Esophagus muscularis mucosa (tissue), 4 donors: ENCODE measurements at regions not wholly inside any gene's neighbourhood (a gene's known extent, or its start where the extent isn't known, plus 50 kb on each side); places are given as distances from the start of the nearest gene placed in this dataset.
"Not testable (repeated sequence)": the region's sequence is repeated elsewhere in the genome, so short reads cannot be mapped to it uniquely, and the experiment has no call there.

Experiments used
- DNase-seq: peaks from one replicate; pipeline ENCODE4 v3.0.0-alpha.2; 2017; ENCODE audit errors: extremely low spot score
- H3K27ac ChIP-seq, 4 donors: fragments of 200-600 bp; sonication (generic); replicated peaks in 1 of 4; 1 replicate in 3 of 4; 2 replicates in 1 of 4; pipeline ENCODE4 v1.5.1; 2016 to 2019; ENCODE audit warnings: mild to moderate bottlenecking in 1 of 4
- H3K27me3 ChIP-seq, 4 donors: fragments of 200-600 bp; sonication (generic); one replicate each; pipeline versions ENCODE4 v1.5.1 to v1.6.0; 2016 to 2019
- H3K36me3 ChIP-seq, 4 donors: fragments of 200-600 bp; sonication (generic); one replicate each; pipeline ENCODE4 v1.5.1; 2016 to 2019
- H3K4me1 ChIP-seq, 4 donors: fragments of 200-600 bp; sonication (generic); one replicate each; pipeline ENCODE4 v1.5.1; 2016 to 2019
- H3K4me3 ChIP-seq, 4 donors: fragments of 200-600 bp; sonication (generic); 1 replicate in 2 of 4; 2 replicates in 2 of 4; pipeline ENCODE4 v1.5.1; 2016 to 2019; ENCODE audit warnings: mild to moderate bottlenecking in 4 of 4, moderate library complexity in 1 of 4
- H3K9me3 ChIP-seq, 4 donors: fragments of 200-600 bp; sonication (generic); 1 replicate in 3 of 4; 2 replicates in 1 of 4; pipeline ENCODE4 v1.5.1; 2016 to 2019
- EP300 ChIP-seq: sonication (generic); formaldehyde crosslinking; IDR thresholded peaks from one replicate; pipeline ENCODE4 v1.6.1; 2017; ENCODE audit warnings: antibody characterized with exemption
- POLR2A ChIP-seq: fragments of 450-650 bp; IDR thresholded peaks from one replicate; pipeline ENCODE4 v1.6.1; 2017; ENCODE audit warnings: antibody characterized with exemption, moderate library complexity, mild to moderate bottlenecking, low read depth
- POLR2AphosphoS5 ChIP-seq, 2 donors: sonication (generic); formaldehyde crosslinking; IDR thresholded peaks; one replicate each; pipeline ENCODE4 v1.6.1; 2017; ENCODE audit warnings: antibody characterized with exemption in 2 of 2
- WGBS: methylation state at CpG from one replicate; pipeline ENCODE4 v1.1.5; 2018; 5-methylcytosine and 5-hydroxymethylcytosine counted together
- intact Hi-C: fragments of 100-400 bp; cut with DNase I; formaldehyde crosslinking; loops from one replicate; pipeline ENCODE4 v1.15.1; 2023
- TF ChIP-seq, protein P1 (sequence below), 3 experiments: fragments of 200-600 bp in 2 of 3; fragments of 450-650 bp in 1 of 3; sonication (generic) in 2 of 3; IDR thresholded peaks; one replicate each; pipeline ENCODE4 v1.5.1; 2017 to 2019; ENCODE audit warnings: antibody characterized with exemption in 3 of 3, mild to moderate bottlenecking in 2 of 3, moderate library complexity in 1 of 3

DNA sequence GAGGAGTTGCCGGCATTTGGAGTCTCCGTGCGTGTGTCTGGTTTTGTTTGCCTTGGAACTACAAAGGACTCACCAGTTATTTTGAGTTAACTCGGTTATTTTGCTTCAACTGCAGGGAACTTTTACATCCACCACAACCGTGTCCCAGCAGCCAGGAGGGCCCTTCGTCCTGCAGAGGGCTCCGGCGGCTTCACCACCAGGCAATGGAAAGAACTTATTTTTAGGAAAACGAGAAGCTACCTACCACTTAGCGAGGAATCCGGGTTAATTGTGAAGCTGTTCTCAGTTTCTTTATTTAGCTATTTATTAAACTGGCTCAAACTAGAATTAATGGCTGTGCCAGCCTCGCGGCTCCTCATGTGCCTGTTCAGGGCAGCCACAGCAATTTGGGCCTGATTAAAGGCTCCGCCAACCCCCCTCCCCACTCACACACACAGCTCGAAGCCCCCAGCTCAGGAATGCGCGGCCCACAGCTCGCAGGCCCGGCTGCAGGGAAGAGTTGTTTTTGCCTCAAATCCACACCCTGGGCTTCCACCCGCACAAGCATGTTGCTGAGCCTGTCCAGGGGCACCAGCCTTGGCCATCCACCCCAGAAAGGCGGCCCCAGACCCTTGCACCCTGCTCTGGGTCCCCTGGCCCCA is 55.9 kb upstream of the FGF3 start:
- intact Hi-C loops, result no loop called here
- H3K9me3 ChIP-seq, result peaks cover 0 to 5% (median 0%) of the 10 kb centered on the region in 4 donors
- no peak for DNase-seq

DNA sequence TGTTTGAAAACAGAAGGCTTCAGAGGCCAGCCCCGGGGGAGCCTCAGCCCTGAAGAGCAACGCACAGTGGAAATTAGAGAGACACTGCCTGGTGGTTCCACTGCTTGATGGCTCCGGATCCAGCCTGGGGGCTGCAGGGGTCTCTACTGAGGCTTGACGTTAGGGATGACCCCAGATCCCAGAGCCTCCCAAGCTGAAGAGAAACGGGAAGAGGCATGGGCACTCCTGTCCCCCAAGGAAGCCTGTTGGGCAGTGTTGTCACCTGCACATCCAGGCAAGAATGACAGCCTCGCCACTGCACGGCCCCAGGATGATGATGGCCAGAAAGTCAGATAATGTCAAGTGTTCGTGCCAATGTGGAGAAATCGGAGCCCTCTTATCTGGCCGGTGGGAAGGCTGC is 56.8 kb upstream of the FGF3 start:
- Histone ChIP-seq H3K4me1 (no peaks in the 10 kb centered on the region), H3K9me3 (peaks cover 0 to 5% (median 0%) of the 10 kb centered on the region in 4 donors), H3K36me3 (no peaks in the 10 kb centered on the region), H3K27me3 (peaks cover 0 to 27% (median 0%) of the 10 kb centered on the region in 4 donors), H3K27ac (no peak overlapping the region), H3K4me3 (no peak overlapping the region)
- WGBS, result 76% methylated on average over 7 of the region's 10 CpGs
- intact Hi-C loops, result no loop called here
- TF ChIP-seq EP300, result no peak
- no peak for TF ChIP-seq POLR2AphosphoS5 (IDR thresholded peaks at IDR 0.05)
- TF ChIP-seq POLR2A, result no peak
- TF ChIP-seq, protein P1, sequence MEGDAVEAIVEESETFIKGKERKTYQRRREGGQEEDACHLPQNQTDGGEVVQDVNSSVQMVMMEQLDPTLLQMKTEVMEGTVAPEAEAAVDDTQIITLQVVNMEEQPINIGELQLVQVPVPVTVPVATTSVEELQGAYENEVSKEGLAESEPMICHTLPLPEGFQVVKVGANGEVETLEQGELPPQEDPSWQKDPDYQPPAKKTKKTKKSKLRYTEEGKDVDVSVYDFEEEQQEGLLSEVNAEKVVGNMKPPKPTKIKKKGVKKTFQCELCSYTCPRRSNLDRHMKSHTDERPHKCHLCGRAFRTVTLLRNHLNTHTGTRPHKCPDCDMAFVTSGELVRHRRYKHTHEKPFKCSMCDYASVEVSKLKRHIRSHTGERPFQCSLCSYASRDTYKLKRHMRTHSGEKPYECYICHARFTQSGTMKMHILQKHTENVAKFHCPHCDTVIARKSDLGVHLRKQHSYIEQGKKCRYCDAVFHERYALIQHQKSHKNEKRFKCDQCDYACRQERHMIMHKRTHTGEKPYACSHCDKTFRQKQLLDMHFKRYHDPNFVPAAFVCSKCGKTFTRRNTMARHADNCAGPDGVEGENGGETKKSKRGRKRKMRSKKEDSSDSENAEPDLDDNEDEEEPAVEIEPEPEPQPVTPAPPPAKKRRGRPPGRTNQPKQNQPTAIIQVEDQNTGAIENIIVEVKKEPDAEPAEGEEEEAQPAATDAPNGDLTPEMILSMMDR (IDR thresholded peaks at IDR 0.05), result no peak
- no peak for DNase-seq

More for the DNA sequence above, 55.9 kb upstream of the FGF3 start:
- H3K27ac ChIP-seq, result no peak overlapping the region
- H3K27me3 ChIP-seq, result peaks cover 0 to 18% (median 0%) of the 10 kb centered on the region in 4 donors
- H3K36me3 ChIP-seq, result no peaks in the 10 kb centered on the region
- 59% methylated on average over 20 of the region's 21 CpGs for WGBS
- H3K4me3 ChIP-seq, result no peak overlapping the region
- TF ChIP-seq, protein P1 (IDR thresholded peaks at IDR 0.05), result no peak
- no peak for TF ChIP-seq POLR2AphosphoS5 (IDR thresholded peaks at IDR 0.05)
- TF ChIP-seq EP300, result no peak
- no peak for TF ChIP-seq POLR2A
- H3K4me1 ChIP-seq, result no peaks in the 10 kb centered on the region

DNA sequence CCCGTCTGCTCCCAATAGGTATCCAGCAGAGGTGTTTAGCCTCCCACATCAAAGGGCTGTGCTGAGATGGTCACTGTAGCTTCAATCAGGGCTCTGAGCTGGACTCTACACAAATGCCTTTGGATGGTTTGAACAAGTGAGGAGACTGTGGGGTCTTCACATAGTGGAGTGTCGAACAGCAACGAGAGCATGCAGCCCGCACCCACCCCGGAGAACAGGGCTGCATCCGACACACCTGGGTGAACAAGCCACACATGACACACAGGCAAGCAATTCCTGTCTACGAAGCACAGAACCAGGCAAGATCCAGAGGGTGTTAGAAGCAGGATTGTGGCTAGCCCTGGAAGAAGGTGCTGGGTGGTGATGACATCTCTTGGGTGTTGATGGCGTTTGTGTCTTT is 58.0 kb upstream of the FGF3 start:
- TF ChIP-seq POLR2A (no peak), EP300 (no peak), POLR2AphosphoS5 (IDR thresholded peaks at IDR 0.05) (no peak)
- TF ChIP-seq, protein P1 (IDR thresholded peaks at IDR 0.05), result no peak
- Histone ChIP-seq H3K27ac (no peak overlapping the region), H3K27me3 (peaks cover 0 to 33% (median 0%) of the 10 kb centered on the region in 4 donors), H3K9me3 (peaks cover 0 to 5% (median 0%) of the 10 kb centered on the region in 4 donors), H3K4me3 (no peak overlapping the region), H3K4me1 (no peaks in the 10 kb centered on the region), H3K36me3 (no peaks in the 10 kb centered on the region)
- DNase-seq, result no peak
- 87% methylated on average over 8 of the region's 8 CpGs for WGBS
- intact Hi-C loops, result no loop called here

DNA sequence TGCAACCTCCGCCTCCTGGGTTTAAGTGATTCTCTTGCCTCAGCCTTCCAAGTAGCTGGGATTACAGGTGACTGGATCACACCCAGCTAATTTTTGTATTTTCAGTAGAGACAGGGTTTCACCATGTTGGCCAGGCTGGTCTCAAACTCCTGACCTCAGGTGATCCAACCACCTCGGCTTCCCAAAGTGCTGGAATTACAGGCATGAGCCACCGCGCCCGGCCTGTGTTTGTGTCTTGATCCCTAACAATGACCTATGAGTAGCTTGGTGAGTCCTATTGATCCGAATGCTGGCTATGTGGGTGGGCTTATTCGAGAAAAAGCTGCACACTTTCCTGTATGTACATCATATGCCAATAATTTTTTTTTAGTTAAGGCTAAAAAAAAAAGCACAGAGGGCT is 58.5 kb upstream of the FGF3 start:
- WGBS, result 91% methylated on average over 7 of the region's 7 CpGs
- H3K27ac ChIP-seq, H3K4me1 ChIP-seq, H3K9me3 ChIP-seq, DNase-seq, H3K4me3 ChIP-seq, intact Hi-C loops, H3K36me3 ChIP-seq: not testable (repeated sequence)
- H3K27me3 ChIP-seq, result peaks cover 0 to 38% (median 0%) of the 10 kb centered on the region in 4 donors

DNA sequence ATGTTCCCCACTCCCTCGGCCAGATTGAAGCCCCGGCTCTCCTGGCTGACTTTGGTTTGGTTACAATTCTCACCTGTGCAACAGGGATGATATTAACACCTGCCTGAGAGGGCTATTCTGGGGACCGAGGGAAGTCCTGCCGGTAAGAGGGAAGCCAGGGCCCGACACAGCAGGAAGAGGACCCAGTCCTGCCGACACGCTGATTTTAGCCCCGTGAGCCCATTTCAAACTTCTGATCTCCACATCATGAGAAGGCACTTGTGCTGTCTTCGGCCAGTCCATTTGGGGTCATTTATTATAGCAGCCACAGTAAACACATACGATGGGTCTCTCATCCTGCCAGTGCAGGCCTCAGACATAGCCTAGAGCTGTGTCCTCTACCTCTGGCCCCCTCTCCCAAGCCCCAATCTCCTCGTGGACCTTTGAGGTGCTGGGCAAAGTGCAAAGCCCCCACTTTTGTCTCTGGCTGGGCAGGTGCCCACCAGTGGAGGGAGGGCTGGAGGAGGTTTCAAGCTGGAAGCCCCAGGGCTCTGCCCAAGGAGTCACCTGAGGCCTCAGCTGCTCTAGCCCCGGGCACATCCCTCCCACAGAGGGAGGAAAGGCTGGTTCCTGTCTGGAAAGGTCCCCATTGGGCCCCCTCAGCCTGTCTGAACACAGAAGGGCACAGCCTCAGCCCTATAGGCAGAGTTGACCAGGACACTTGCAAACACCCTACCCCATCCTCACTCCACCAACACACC is 59.1 kb upstream of the FGF3 start:
- intact Hi-C loops, result no loop called here
- DNase-seq, result no peak
- no peaks in the 10 kb centered on the region for H3K4me1 ChIP-seq
- TF ChIP-seq, protein P1 (IDR thresholded peaks at IDR 0.05), result no peak
- TF ChIP-seq POLR2A (no peak), EP300 (no peak), POLR2AphosphoS5 (IDR thresholded peaks at IDR 0.05) (no peak)
- no peak overlapping the region for H3K27ac ChIP-seq
- no peaks in the 10 kb centered on the region for H3K36me3 ChIP-seq
- H3K9me3 ChIP-seq, result peaks cover 0 to 5% (median 0%) of the 10 kb centered on the region in 4 donors
- H3K27me3 ChIP-seq, result peaks cover 0 to 43% (median 0%) of the 10 kb centered on the region in 4 donors
- H3K4me3 ChIP-seq, result no peak overlapping the region
- 80% methylated on average over 12 of the region's 12 CpGs for WGBS
